Fibroblast of the aortic adventitia (primary cell): ENCODE measurements at regions not wholly inside any gene's neighbourhood (a gene's known extent, or its start where the extent isn't known, plus 50 kb on each side); places are given as distances from the start of the nearest gene placed in this dataset.

ENCODE experiments used
- DNase-seq: peaks from one replicate; pipeline ENCODE4 v3.0.0-alpha.2; 2010; ENCODE audit warnings: low read depth
- H3K4me3 ChIP-seq: 2 replicates; pipeline ENCODE4 v1.5.1; 2011; ENCODE audit warnings: low read depth, mild to moderate bottlenecking, control low read depth, low read length, moderate library complexity
- TF ChIP-seq, protein P1 (sequence below): IDR thresholded peaks from 2 replicates; pipeline ENCODE4 v1.5.1; 2011; ENCODE audit warnings: mild to moderate bottlenecking, low read length, control low read depth, inconsistent platforms; ENCODE audit not compliant: insufficient read depth

GRCh38 chr2:26530696-26531095, 52.8 kb upstream of the OTOF start:
- H3K4me3 ChIP-seq = no peak overlapping the region
- TF ChIP-seq, protein P1, sequence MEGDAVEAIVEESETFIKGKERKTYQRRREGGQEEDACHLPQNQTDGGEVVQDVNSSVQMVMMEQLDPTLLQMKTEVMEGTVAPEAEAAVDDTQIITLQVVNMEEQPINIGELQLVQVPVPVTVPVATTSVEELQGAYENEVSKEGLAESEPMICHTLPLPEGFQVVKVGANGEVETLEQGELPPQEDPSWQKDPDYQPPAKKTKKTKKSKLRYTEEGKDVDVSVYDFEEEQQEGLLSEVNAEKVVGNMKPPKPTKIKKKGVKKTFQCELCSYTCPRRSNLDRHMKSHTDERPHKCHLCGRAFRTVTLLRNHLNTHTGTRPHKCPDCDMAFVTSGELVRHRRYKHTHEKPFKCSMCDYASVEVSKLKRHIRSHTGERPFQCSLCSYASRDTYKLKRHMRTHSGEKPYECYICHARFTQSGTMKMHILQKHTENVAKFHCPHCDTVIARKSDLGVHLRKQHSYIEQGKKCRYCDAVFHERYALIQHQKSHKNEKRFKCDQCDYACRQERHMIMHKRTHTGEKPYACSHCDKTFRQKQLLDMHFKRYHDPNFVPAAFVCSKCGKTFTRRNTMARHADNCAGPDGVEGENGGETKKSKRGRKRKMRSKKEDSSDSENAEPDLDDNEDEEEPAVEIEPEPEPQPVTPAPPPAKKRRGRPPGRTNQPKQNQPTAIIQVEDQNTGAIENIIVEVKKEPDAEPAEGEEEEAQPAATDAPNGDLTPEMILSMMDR = no peak
- peak; percentile 63 for DNase-seq

- no peak for DNase-seq
- TF ChIP-seq, protein P1 = no peak
- no peak overlapping the region for H3K4me3 ChIP-seq
These were observed 52.3 kb upstream of the OTOF start for GRCh38 chr2:26530240-26530540.

GRCh38 chr2:26529406-26530239, 51.7 kb upstream of the OTOF start:
- no peak for DNase-seq
- H3K4me3 ChIP-seq = no peak overlapping the region
- TF ChIP-seq, protein P1 = no peak

- TF ChIP-seq, protein P1 = no peak
- H3K4me3 ChIP-seq = no peak overlapping the region
- DNase-seq = no peak
These were observed 50.9 kb upstream of the OTOF start for GRCh38 chr2:26528836-26529235.

- TF ChIP-seq, protein P1 = no peak
- H3K4me3 ChIP-seq = no peak overlapping the region
- DNase-seq = no peak
These were observed 50.0 kb upstream of the OTOF start for GRCh38 chr2:26527726-26528585.
